ENCODE measurements at regions not wholly inside any gene's neighbourhood (a gene's known extent, or its start where the extent isn't known, plus 50 kb on each side); places are given as distances from the start of the nearest gene placed in this dataset.
A peak's percentile ranks its signal among the peaks of the same experiment; 100 is the strongest.

- Histone ChIP-seq H3K4me3 (no peak overlapping the region), H3K9me3 (no peaks in the 10 kb centered on the region), H3K36me3 (no peaks in the 10 kb centered on the region), H3K27me3 (peaks cover under 1% of the 10 kb centered on the region; the same call in 1 of the 2 replicates)
- no peak for DNase-seq
Observed at GRCh38 chr12:66960704-66961690, 282.1 kb upstream of the GRIP1 start.

- Histone ChIP-seq H3K9me3 (no peaks in the 10 kb centered on the region), H3K27me3 (peaks cover 5% of the 10 kb centered on the region; the same call in 1 of the 2 replicates), H3K36me3 (no peaks in the 10 kb centered on the region), H3K4me3 (no peak overlapping the region)
- DNase-seq, result no peak
Observed at GRCh38 chr12:66962290-66962689, 283.4 kb upstream of the GRIP1 start.

- Histone ChIP-seq H3K36me3 (no peaks in the 10 kb centered on the region), H3K27me3 (peaks cover 5% of the 10 kb centered on the region; the same call in 1 of the 2 replicates), H3K9me3 (no peaks in the 10 kb centered on the region), H3K4me3 (no peak overlapping the region)
- no peak for DNase-seq
Observed at GRCh38 chr12:66963901-66964300, 285.0 kb upstream of the GRIP1 start.

GRCh38 chr12:66964629-66965028 is 285.8 kb upstream of the GRIP1 start:
- Histone ChIP-seq H3K4me3 (no peak overlapping the region), H3K36me3 (no peaks in the 10 kb centered on the region), H3K9me3 (no peaks in the 10 kb centered on the region), H3K27me3 (peaks cover 7% of the 10 kb centered on the region; the same call in 1 of the 2 replicates)
- no peak for DNase-seq

- Histone ChIP-seq H3K9me3 (no peaks in the 10 kb centered on the region), H3K27me3 (peaks cover 7% of the 10 kb centered on the region; the same call in 1 of the 2 replicates), H3K4me3 (no peak overlapping the region), H3K36me3 (no peaks in the 10 kb centered on the region)
- no peak for DNase-seq
Observed at GRCh38 chr12:66965621-66966020, 286.7 kb upstream of the GRIP1 start.

GRCh38 chr12:66971816-66972215 is 292.9 kb upstream of the GRIP1 start:
- H3K4me3 ChIP-seq, result no peak overlapping the region
- no peaks in the 10 kb centered on the region for H3K36me3 ChIP-seq
- H3K27me3 ChIP-seq, result peaks cover 17% of the 10 kb centered on the region
- DNase-seq, result no peak
- no peaks in the 10 kb centered on the region for H3K9me3 ChIP-seq

GRCh38 chr12:66976526-66976925 is 292.6 kb upstream of the CAND1 start:
- no peaks in the 10 kb centered on the region for H3K36me3 ChIP-seq
- H3K9me3 ChIP-seq, result no peaks in the 10 kb centered on the region
- peaks cover 10% of the 10 kb centered on the region for H3K27me3 ChIP-seq
- H3K4me3 ChIP-seq, result no peak overlapping the region
- no peak for DNase-seq

- Histone ChIP-seq H3K9me3 (no peaks in the 10 kb centered on the region), H3K4me3 (no peak overlapping the region), H3K27me3 (peaks cover 14% of the 10 kb centered on the region), H3K36me3 (no peaks in the 10 kb centered on the region)
- no peak for DNase-seq
Observed at GRCh38 chr12:66978802-66979201, 290.4 kb upstream of the CAND1 start.

GRCh38 chr12:66979251-66979650 is 289.9 kb upstream of the CAND1 start:
- H3K9me3 ChIP-seq, result no peaks in the 10 kb centered on the region
- H3K27me3 ChIP-seq, result peaks cover 14% of the 10 kb centered on the region
- no peaks in the 10 kb centered on the region for H3K36me3 ChIP-seq
- DNase-seq, result no peak
- no peak overlapping the region for H3K4me3 ChIP-seq

- DNase-seq, result no peak
- Histone ChIP-seq H3K27me3 (peaks cover 5% of the 10 kb centered on the region), H3K9me3 (no peaks in the 10 kb centered on the region)
Observed at GRCh38 chr12:66984077-66984476, 285.1 kb upstream of the CAND1 start.

GRCh38 chr12:66984962-66985361 is 284.2 kb upstream of the CAND1 start:
- no peaks in the 10 kb centered on the region for H3K9me3 ChIP-seq
- no peaks in the 10 kb centered on the region for H3K36me3 ChIP-seq
- DNase-seq, result no peak
- H3K4me3 ChIP-seq, result no peak overlapping the region
- peaks cover 10% of the 10 kb centered on the region for H3K27me3 ChIP-seq

More at GRCh38 chr12:66984077-66984476, 285.1 kb upstream of the CAND1 start:
- no peaks in the 10 kb centered on the region for H3K36me3 ChIP-seq
- H3K4me3 ChIP-seq, result no peak overlapping the region

- Histone ChIP-seq H3K36me3 (no peaks in the 10 kb centered on the region), H3K4me3 (no peak overlapping the region), H3K9me3 (no peaks in the 10 kb centered on the region), H3K27me3 (peaks cover 16% of the 10 kb centered on the region)
- DNase-seq, result no peak
Observed at GRCh38 chr12:66999141-66999540, 270.0 kb upstream of the CAND1 start.

GRCh38 chr12:67001251-67001650 is 267.9 kb upstream of the CAND1 start:
- Histone ChIP-seq H3K27me3 (peaks cover 23% of the 10 kb centered on the region), H3K36me3 (no peaks in the 10 kb centered on the region), H3K4me3 (no peak overlapping the region), H3K9me3 (no peaks in the 10 kb centered on the region)
- no peak for DNase-seq

GRCh38 chr12:67002720-67003119 is 266.4 kb upstream of the CAND1 start:
- peaks cover 18% of the 10 kb centered on the region for H3K27me3 ChIP-seq
- no peaks in the 10 kb centered on the region for H3K9me3 ChIP-seq
- no peak for DNase-seq
- no peaks in the 10 kb centered on the region for H3K36me3 ChIP-seq
- no peak overlapping the region for H3K4me3 ChIP-seq

GRCh38 chr12:67006610-67007009 is 262.5 kb upstream of the CAND1 start:
- H3K36me3 ChIP-seq, result no peaks in the 10 kb centered on the region
- DNase-seq, result no peak
- no peaks in the 10 kb centered on the region for H3K9me3 ChIP-seq
- H3K4me3 ChIP-seq, result no peak overlapping the region
- H3K27me3 ChIP-seq, result peaks cover 15% of the 10 kb centered on the region

GRCh38 chr12:67014642-67015041 is 254.5 kb upstream of the CAND1 start:
- Histone ChIP-seq H3K27me3 (no peaks in the 10 kb centered on the region; the same call in 1 of the 2 replicates), H3K4me3 (no peak overlapping the region), H3K9me3 (no peaks in the 10 kb centered on the region), H3K36me3 (no peaks in the 10 kb centered on the region)
- DNase-seq, result no peak

GRCh38 chr12:67018105-67018504 is 251.1 kb upstream of the CAND1 start:
- no peaks in the 10 kb centered on the region for H3K9me3 ChIP-seq
- no peak for DNase-seq
- H3K4me3 ChIP-seq, result no peak overlapping the region
- no peaks in the 10 kb centered on the region for H3K36me3 ChIP-seq
- peaks cover 3% of the 10 kb centered on the region; the same call in 1 of the 2 replicates for H3K27me3 ChIP-seq

- no peaks in the 10 kb centered on the region for H3K36me3 ChIP-seq
- peak; percentile 42 for DNase-seq
- H3K4me3 ChIP-seq, result no peak overlapping the region
- H3K9me3 ChIP-seq, result no peaks in the 10 kb centered on the region
- H3K27me3 ChIP-seq, result peaks cover 5% of the 10 kb centered on the region; the same call in 1 of the 2 replicates
Observed at GRCh38 chr12:67019070-67019469, 250.1 kb upstream of the CAND1 start.
